PFSK-1 (cell line): ENCODE measurements at regions not wholly inside any gene's neighbourhood (a gene's known extent, or its start where the extent isn't known, plus 50 kb on each side); places are given as distances from the start of the nearest gene placed in this dataset.

ENCODE experiments used
- FOXP2 ChIP-seq: optimal IDR thresholded peaks from 2 replicates; pipeline ENCODE3; 2011; ENCODE audit warnings: borderline replicate concordance, control low read depth, inconsistent platforms; ENCODE audit not compliant: insufficient read depth; ENCODE audit errors: extremely low read length, extremely low read depth
- POLR2AphosphoS5 ChIP-seq: IDR thresholded peaks from 2 replicates; pipeline ENCODE4 v1.6.1; 2012; ENCODE audit warnings: low read depth, mild to moderate bottlenecking, control low read depth, low read length, moderate library complexity
- SIN3A ChIP-seq: IDR thresholded peaks from 2 replicates; pipeline ENCODE4 v1.6.1; 2012; ENCODE audit warnings: mild to moderate bottlenecking, low read length, moderate library complexity, borderline replicate concordance; ENCODE audit not compliant: insufficient read depth
- TAF1 ChIP-seq: IDR thresholded peaks from 2 replicates; pipeline ENCODE4 v1.6.1; 2012; ENCODE audit warnings: low read length, control low read depth, borderline replicate concordance; ENCODE audit not compliant: insufficient read depth

GRCh38 chr6:139580592-139581484, 206.4 kb upstream of the CITED2 start:
- TF ChIP-seq FOXP2, result no peak
- TF ChIP-seq SIN3A, result no peak
- TF ChIP-seq TAF1, result no peak
- no peak for TF ChIP-seq POLR2AphosphoS5
